GM21515 (cell line): ENCODE measurements at regions not wholly inside any gene's neighbourhood (a gene's known extent, or its start where the extent isn't known, plus 50 kb on each side); places are given as distances from the start of the nearest gene placed in this dataset.
"Not testable (repeated sequence)": the region's sequence is repeated elsewhere in the genome, so short reads cannot be mapped to it uniquely, and the experiment has no call there.

Experiments
- ATAC-seq: cut with Tn5 transposase; IDR thresholded peaks from one replicate; pipeline ENCODE4 v1.9.1; 2021; ENCODE audit not compliant: unreplicated experiment

DNA sequence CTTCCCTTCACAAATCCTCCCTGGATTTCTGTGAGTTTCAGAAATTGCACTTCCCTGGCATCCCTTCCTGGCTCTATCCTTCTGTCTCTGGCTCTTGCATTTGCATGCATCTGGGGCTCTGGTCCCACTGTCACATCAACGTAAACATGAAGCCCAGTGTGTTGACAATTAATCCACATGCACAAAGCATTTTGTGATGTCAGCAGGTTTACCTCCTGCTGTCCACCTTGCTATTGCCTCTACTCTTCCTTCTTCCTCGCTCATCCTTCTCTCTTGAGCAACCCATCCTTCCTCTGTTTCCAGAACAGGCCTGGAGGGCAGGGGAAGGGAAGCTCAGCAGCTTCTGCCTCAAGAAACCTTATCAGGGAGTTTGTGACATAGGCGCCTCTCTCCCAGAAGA, 111.7 kb upstream of the ATP5MC3 start:
- ATAC-seq = no peak

DNA sequence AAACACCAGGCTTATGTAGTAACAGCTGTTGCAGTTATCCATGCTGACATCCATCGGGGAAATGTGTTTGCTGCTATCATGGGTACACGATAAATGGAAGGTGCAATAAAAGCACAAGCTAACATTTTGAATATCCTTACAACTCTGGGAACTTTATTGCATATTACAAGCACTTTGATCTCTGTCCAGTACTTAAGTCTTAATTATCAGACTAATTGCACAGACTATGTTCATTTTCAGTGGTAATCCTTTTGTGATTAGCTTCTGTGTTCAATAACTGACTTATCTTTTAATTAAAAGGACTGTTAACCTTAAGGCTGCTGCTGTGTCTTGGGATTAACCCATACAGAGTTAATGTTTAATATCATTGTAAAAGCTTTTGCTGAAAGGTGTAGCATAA, 101.4 kb upstream of the ATP5MC3 start:
- ATAC-seq = no peak

DNA sequence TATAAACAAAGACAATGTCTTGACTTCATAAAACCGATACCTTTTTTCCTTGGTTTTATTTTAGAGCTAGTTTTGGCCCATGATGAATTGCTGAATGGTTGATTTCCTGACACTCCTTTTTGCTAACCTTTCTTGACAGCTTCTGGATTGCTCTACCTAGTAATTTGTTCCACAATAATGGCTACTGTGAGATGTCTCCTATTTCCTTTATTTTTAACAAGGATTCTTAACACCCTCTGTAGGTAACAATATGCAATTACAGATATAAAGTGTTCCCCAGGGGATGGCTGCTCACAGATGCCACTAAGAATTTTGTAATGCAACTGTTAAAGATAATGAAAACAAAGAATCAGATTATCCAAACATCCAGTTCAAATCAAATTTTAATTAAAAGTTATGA, 100.8 kb upstream of the ATP5MC3 start:
- ATAC-seq = no peak

DNA sequence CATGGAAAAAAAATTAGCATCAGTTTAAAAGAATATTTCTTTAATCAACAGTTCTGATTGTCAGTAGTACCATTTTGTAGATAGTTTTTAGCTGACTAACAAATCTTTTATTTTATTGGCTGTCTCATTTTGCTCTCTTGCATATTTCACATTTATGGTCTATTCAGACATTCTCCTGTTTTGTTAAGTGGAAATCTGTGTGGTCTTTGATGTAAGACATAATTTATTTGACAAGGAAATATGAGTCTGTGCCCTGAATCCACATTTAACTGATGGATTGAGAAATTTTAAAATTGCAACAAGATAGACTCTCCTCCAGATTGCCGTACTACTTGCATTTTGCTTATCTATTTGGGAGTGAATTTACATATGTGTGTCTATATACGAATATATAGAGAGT, 96.3 kb upstream of the ATP5MC3 start:
- ATAC-seq = no peak

DNA sequence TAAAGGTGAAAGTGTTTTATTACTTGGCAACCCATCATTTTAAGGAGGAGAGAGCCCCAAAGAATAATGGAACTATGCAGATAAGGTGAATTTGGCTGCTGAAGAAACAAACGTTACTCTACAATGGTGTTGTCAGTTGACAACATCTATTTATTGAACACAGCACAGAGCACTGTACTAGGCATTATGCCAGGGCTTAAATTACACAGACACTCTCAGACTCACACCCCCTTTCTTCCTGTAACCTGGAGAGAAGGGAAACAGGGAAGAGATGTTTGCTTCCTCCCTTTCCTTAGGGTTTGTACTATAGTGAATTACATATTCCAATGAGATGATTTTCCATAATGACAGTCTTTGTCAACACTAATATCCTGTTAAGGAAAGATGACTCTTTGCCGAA, 94.0 kb upstream of the ATP5MC3 start:
- no peak for ATAC-seq

DNA sequence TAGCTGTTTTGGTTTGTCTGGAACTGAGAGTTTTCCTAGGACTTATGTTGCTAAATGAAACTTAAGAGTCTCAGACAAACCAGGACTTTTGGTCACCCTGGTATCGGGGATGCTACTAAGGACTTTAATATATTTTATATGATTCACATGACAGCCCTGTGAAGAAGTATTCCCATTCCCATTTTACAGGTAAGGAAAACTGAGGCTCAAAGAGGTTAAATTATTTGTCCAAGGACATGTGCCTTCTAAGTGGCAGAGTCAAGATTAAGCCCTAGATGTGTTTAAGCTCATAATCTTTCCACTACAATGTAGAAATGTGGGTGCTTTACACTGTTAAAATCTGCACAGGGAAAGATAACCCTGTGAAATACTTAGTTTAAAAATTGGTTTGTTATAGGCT, 77.7 kb upstream of the ATP5MC3 start:
- no peak for ATAC-seq

DNA sequence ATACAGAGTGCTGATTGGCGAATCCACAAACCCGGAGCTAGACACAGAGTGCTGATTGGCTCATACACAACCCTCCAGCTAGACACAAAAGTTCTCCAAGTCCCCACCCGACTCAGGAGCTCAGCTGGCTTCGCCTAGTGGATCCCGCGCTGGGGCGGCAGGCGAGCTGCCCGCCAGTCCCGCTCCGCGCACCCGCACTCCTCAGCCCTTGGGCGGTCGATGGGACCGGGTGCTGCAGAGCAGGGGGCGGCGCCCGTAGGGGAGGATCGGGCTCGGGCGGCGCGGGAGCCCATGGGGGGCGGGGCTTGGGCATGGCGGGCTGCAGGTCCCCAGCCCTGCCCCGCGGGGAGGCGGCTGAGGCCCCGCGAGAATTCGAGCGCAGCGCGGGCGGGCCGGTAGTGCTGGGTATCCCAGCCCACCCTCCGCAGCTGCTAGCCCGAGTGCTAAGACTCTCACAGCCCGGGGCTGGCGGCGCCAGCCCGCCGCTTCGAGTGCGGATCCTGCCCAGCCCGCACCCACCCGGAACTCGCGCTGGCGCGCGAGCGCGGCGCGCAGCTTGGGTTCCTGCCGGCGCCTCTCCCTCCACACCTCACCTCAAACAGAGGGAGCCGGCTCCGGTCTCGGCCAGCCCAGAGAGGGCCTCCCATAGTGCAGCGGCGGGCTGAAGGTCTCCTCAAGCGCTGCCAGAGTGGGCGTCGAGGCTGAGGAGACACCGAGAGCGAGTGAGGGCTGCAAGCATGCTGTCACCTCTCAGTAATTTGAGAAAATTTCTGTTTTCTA, 75.5 kb upstream of the ATP5MC3 start:
- ATAC-seq = no peak

DNA sequence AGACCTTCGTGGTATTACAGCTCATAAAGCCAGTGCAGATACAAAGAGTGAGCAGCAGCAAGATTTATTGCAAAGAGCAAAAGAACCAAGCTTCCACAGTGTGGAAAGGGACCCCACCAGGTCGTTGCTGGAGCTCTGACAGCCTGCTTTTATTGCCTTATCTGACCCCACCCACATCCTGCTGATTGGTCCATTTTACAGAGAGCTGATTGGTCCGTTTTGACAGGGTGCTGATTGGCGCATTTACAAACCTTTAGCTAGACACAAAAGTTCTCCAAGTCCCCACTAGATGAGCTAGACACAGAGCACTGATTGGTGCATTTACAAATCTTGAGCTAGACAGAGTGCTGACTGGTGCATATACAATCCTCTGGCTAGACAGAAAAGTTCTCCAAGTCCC, 74.9 kb upstream of the ATP5MC3 start:
- ATAC-seq = not testable (repeated sequence)

DNA sequence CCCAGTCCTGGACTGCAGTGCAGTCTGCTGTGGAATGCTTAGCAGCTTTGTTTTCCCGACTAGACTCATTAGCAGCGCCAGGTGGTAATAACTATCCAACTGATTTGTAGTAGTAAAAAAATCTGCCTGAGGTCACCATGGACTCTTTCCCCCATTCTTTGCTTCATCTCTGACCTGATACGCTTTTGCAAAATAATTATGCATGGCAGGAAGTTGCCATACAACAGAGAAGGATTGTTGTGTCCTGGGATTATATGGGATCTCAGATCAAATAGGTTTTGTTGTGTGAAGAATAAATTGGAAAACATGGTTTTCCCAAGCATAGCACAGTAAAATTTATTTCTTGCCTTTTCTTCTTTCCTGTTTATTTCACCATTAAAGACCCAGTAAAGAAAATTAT, 72.4 kb upstream of the ATP5MC3 start:
- no peak for ATAC-seq

DNA sequence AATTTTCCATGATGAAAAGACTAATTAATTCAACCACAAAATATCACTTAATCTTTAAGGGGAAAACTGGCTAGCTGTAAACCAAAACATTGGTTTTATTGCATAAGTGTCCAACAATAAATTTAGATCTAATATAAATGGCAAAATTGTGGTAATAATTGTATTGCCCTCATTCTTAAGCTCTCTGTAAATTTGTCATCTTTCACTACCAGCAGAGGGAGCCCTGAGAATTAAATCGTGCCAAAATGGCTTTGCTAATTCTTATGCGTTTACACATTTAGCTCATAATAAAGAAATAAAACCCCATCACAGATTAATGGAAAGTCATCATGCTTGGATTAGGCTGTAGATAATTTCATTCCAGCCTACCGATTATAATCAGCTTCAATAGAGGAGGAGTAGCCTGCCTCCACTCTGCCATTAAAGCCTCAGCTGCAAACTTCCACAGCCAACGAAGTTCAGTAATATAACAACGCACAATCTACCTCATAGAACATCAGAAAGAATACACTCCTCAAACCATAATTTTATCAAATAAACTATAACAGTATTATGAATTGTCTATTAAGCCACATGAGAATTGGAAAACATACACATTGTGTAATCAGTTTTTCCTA, 70.0 kb upstream of the ATP5MC3 start:
- no peak for ATAC-seq

DNA sequence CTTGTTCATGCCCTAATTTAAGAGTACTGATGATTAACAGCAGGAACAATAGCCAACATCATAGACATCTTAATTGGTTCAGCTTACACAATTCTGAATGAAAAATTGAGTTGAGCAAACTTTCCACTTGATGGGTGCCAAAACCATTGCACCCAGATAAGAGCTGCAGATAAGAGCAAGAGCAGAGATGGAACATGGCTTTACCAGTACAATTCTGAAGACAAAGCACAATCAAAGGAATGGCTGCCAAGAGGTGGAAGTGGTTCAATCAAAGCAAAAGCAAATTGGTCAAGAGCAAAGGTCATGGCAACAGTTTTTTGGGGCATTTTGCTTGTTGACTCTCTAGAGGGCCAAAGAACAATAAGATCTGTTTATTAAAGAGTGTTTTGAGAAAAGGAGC, 65.6 kb upstream of the ATP5MC3 start:
- no peak for ATAC-seq

DNA sequence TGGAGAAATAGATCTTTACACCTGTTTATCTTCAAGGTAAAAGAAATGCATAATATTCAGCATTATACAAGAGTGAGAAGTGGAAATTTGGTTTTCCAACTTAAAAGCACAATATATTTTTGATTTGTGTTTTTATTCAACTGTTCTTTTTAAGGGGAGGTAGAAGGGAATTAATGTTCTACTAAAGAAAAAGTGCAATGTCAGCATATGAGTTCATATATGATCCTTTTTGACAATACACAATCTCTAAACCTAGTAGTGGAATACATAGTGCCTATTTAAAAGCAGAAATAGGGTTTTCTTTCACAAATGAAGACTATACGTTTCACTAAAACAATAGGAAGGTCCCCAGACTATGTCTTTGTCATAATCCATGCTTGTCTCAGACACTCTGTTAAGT, 63.2 kb upstream of the ATP5MC3 start:
- no peak for ATAC-seq

DNA sequence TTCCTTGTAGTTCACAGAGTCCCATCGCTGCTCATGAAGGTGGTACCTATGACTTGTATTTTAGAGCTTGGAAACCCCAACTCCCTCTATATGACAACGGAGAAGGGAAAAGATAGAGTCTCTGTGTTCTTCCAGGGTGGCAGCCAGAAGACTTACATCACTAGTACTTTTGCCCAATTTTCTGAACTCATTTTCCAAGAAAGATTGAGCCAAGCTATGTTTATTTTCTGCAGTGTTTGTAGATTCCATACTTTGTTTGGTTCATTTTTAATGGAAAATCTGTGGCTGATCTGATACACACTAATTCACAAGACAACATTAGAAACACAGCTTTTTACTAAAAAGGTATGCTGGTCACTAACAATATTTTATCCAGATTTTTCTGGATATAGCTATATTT, 60.2 kb upstream of the ATP5MC3 start:
- no peak for ATAC-seq

DNA sequence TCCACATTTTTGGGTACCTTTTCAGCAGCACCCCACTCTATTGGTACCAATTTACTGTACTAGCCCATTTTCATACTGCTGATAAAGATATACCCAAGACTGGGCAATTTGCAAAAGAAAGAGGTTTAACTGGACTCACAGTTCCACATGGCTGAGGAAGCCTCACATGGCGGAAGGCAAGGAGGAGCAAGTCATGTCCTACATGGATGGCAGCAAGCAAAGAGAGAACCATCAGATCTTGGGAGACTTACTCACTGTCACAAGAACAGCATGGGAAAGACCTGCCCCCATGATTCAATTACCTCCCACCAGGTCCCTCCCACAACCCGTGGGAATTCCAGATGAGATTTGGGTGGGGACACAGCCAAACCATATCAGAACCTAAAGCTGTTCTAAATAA, 58.5 kb upstream of the ATP5MC3 start:
- not testable (repeated sequence) for ATAC-seq

DNA sequence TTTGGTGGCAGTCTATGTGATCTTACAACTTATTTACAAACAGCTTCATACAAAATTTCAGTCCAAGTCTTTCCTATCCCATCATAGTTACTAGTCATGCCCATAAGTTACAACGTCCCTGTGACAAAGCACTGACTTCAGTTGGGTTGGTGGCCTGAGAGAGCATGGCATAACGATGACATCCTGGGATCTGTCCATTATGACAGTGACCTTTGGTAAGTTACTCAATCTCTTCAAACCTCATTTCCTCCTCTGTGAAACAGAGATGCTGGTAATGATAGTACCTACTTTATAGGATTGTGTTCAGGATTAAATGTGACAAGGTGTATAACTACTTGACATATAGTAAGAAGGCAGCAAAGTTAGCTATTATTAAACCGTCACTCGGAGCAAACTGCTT, 55.4 kb upstream of the ATP5MC3 start:
- ATAC-seq = no peak

DNA sequence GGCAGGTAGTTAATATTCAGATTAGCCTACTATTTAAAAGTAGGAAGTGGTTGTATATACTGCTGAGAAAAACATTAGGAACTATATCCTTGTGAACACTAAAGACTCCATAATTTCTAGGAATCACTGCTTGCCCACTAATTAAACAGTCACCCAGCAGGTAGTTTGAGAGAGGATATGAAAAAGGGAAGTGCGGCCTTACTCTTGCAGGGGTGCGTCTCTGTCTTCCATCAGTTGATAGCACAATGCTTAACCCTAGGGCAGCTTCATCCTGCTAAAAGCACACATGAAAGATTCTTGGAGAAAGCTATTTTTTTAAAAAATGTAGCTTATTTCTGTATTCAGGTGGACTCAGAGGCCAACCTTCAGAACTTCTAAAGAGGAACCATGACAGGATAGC, 53.1 kb upstream of the ATP5MC3 start:
- peak; percentile 91 for ATAC-seq

DNA sequence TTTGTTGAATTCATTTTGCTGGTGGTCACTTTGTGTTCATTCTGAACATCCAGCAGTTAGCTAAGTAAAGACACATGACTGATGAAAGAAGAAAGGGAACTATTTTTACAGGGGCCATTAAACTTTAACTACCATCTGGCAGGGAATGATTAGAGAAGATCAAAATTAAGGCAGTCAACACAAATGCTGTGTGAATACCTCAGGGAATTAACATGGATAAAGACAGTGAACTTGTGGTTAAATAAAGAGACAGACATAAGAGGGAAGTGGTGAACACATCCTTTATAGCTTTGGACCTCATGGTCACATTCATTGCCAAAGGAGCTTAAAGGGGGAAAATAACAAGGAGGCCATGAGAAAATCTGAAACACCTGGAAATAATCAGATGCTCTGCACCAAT, 52.6 kb upstream of the ATP5MC3 start:
- no peak for ATAC-seq

DNA sequence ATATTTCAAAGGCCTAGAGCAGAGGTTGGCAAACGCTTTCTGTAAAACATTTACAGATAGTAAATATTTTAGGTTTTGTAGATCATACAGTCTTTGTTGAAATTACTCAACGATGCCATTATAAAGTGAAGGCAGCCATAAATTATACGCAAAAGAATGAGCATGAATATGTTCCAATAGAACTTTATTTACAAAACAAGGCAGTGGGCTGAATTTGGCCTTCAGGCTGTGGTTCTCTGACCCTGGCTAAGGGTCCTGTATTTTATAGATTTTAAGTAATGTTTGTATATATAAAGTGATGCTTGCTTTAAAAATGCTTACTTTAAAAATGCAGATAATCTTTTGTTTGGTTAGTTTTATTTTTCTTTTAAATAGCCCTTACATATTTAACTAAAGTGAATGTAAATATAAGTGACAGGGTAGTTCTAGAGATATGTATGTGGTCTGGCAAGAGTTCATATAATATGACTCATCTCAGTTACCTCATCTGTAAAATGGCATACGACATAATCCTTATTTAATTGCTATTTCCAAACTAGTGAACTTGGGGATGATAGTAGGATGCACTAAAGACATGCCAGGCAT, 51.7 kb upstream of the ATP5MC3 start:
- no peak for ATAC-seq
